Stomach (tissue), 8 donors: ENCODE measurements at regions not wholly inside any gene's neighbourhood (a gene's known extent, or its start where the extent isn't known, plus 50 kb on each side); places are given as distances from the start of the nearest gene placed in this dataset.

Experiments
- DNase-seq, 2 donors: peaks; one replicate each; pipeline versions ENCODE4 v3.0.0 to v3.0.0-alpha.2; 2013 to 2019
- H3K27ac ChIP-seq, 5 donors: fragments of 200-600 bp in 4 of 5; sonication (generic) in 4 of 5; one replicate each; pipeline ENCODE4 v1.5.1; 2013 to 2019; ENCODE audit warnings: mild to moderate bottlenecking in 1 of 5, moderate library complexity in 1 of 5
- H3K27me3 ChIP-seq, 3 donors: fragments of 200-600 bp; sonication (generic); one replicate each; pipeline ENCODE4 v1.5.1; 2017 to 2019; ENCODE audit warnings: mixed run types in 1 of 3
- H3K36me3 ChIP-seq, 4 donors: fragments of 200-600 bp; sonication (generic); 1 replicate in 3 of 4; 2 replicates in 1 of 4; pipeline ENCODE4 v1.5.1; 2016 to 2019
- H3K4me1 ChIP-seq, 4 donors: fragments of 200-600 bp; sonication (generic); one replicate each; pipeline ENCODE4 v1.5.1; 2016 to 2019
- H3K4me3 ChIP-seq, 4 donors: fragments of 200-600 bp; sonication (generic) in 3 of 4; one replicate each; pipeline ENCODE4 v1.5.1; 2016 to 2019; ENCODE audit warnings: mild to moderate bottlenecking in 1 of 4
- H3K9me3 ChIP-seq, 4 donors: fragments of 200-600 bp; sonication (generic); one replicate each; pipeline ENCODE4 v1.5.1; 2016 to 2019
- CTCF ChIP-seq, 7 experiments: fragments of 450-650 bp in 4 of 7; fragments of 200-600 bp in 3 of 7; sonication (generic) in 3 of 7; IDR thresholded peaks; one replicate each; pipeline ENCODE4 v1.5.1; 2016 to 2019; ENCODE audit warnings: antibody characterized with exemption in 7 of 7, control low read depth in 2 of 7, mild to moderate bottlenecking in 1 of 7
- EP300 ChIP-seq: sonication (generic); formaldehyde crosslinking; IDR thresholded peaks from one replicate; pipeline ENCODE4 v1.6.1; 2017; ENCODE audit warnings: antibody characterized with exemption
- POLR2A ChIP-seq, 4 donors: fragments of 450-650 bp; IDR thresholded peaks; one replicate each; pipeline ENCODE4 v1.6.1; 2016; ENCODE audit warnings: antibody characterized with exemption in 4 of 4, control low read depth in 2 of 4, mild to moderate bottlenecking in 1 of 4, moderate library complexity in 1 of 4
- POLR2AphosphoS5 ChIP-seq, 3 donors: sonication (generic); formaldehyde crosslinking; IDR thresholded peaks; one replicate each; pipeline ENCODE4 v1.6.1; 2016; ENCODE audit warnings: antibody characterized with exemption in 3 of 3
- WGBS, 5 donors: extraction: QIAGEN DNeasy Blood & Tissue Kit in 3 of 5; methylation state at CpG; one replicate each; pipeline versions ENCODE4 v1.1.5 to v1.1.7; 2013 to 2018; 5-methylcytosine and 5-hydroxymethylcytosine counted together
- intact Hi-C: fragments of 100-400 bp; cut with DNase I; formaldehyde crosslinking; loops from one replicate; pipeline ENCODE4 v1.15.1; 2023; ENCODE audit warnings: low total_unique reads
- donor health status: healthy with polysubstance abuse.
- donor health status: Bipolar disorder and iron deficiency.
- donor health status: healthy.

GRCh38 chr19:31591258-31591657, 242.0 kb upstream of the TSHZ3 start:
- Histone ChIP-seq H3K9me3 (peaks cover 0 to 3% (median 0%) of the 10 kb centered on the region in 4 donors), H3K27ac (no peak overlapping the region), H3K36me3 (no peaks in the 10 kb centered on the region), H3K27me3 (no peaks in the 10 kb centered on the region), H3K4me3 (no peak overlapping the region), H3K4me1 (no peaks in the 10 kb centered on the region)
- DNase-seq, result no peak
- TF ChIP-seq EP300 (no peak), POLR2A (IDR thresholded peaks at IDR 0.05) (no peak), POLR2AphosphoS5 (IDR thresholded peaks at IDR 0.05) (no peak), CTCF (IDR thresholded peaks at IDR 0.05) (no peak)
- intact Hi-C loops, result no loop called here
- 90 to 100% (median 97%) methylated on average over 1 of the region's 1 CpG for WGBS, 5 donors

- Histone ChIP-seq H3K4me3 (no peak overlapping the region), H3K27me3 (no peaks in the 10 kb centered on the region), H3K36me3 (no peaks in the 10 kb centered on the region), H3K9me3 (peaks cover 0 to 3% (median 0%) of the 10 kb centered on the region in 4 donors), H3K4me1 (no peaks in the 10 kb centered on the region), H3K27ac (no peak overlapping the region)
- TF ChIP-seq CTCF (IDR thresholded peaks at IDR 0.05) (no peak), POLR2A (IDR thresholded peaks at IDR 0.05) (no peak)
- WGBS, 5 donors, result 91 to 95% (median 94%) methylated on average over 14 of the region's 14 CpGs
- intact Hi-C loops, result no loop called here
- no peak for DNase-seq
These were observed 243.2 kb upstream of the TSHZ3 start for GRCh38 chr19:31592456-31592855.

GRCh38 chr19:31594701-31595100, 245.5 kb upstream of the TSHZ3 start:
- Histone ChIP-seq H3K27me3 (no peaks in the 10 kb centered on the region), H3K27ac (no peak overlapping the region), H3K4me3 (no peak overlapping the region), H3K36me3 (no peaks in the 10 kb centered on the region), H3K9me3 (peaks cover 0 to 3% (median 0%) of the 10 kb centered on the region in 4 donors), H3K4me1 (no peaks in the 10 kb centered on the region)
- intact Hi-C loops, result no loop called here
- WGBS, 5 donors, result 50 to 63% (median 61%) methylated on average over 6 of the region's 6 CpGs
- TF ChIP-seq POLR2A (IDR thresholded peaks at IDR 0.05) (no peak), POLR2AphosphoS5 (IDR thresholded peaks at IDR 0.05) (no peak), EP300 (no peak), CTCF (IDR thresholded peaks at IDR 0.05) (no peak)
- no peak for DNase-seq

GRCh38 chr19:31595521-31595920, 246.3 kb upstream of the TSHZ3 start:
- Histone ChIP-seq H3K27ac (no peak overlapping the region), H3K27me3 (no peaks in the 10 kb centered on the region), H3K4me1 (no peaks in the 10 kb centered on the region), H3K4me3 (no peak overlapping the region), H3K36me3 (no peaks in the 10 kb centered on the region), H3K9me3 (peaks cover 0 to 3% (median 0%) of the 10 kb centered on the region in 4 donors)
- DNase-seq, result no peak
- TF ChIP-seq EP300 (no peak), POLR2A (IDR thresholded peaks at IDR 0.05) (no peak), CTCF (IDR thresholded peaks at IDR 0.05) (no peak), POLR2AphosphoS5 (IDR thresholded peaks at IDR 0.05) (no peak)
- intact Hi-C loops, result no loop called here
- WGBS, 5 donors, result 78 to 89% (median 82%) methylated on average over 4 of the region's 4 CpGs
